GM18909 (cell line): ENCODE measurements at regions not wholly inside any gene's neighbourhood (a gene's known extent, or its start where the extent isn't known, plus 50 kb on each side); places are given as distances from the start of the nearest gene placed in this dataset.

Experiments used
- ATAC-seq: cut with Tn5 transposase; IDR thresholded peaks from one replicate; pipeline ENCODE4 v1.9.1; 2021; ENCODE audit warnings: mild to moderate bottlenecking; ENCODE audit not compliant: unreplicated experiment, poor library complexity

DNA sequence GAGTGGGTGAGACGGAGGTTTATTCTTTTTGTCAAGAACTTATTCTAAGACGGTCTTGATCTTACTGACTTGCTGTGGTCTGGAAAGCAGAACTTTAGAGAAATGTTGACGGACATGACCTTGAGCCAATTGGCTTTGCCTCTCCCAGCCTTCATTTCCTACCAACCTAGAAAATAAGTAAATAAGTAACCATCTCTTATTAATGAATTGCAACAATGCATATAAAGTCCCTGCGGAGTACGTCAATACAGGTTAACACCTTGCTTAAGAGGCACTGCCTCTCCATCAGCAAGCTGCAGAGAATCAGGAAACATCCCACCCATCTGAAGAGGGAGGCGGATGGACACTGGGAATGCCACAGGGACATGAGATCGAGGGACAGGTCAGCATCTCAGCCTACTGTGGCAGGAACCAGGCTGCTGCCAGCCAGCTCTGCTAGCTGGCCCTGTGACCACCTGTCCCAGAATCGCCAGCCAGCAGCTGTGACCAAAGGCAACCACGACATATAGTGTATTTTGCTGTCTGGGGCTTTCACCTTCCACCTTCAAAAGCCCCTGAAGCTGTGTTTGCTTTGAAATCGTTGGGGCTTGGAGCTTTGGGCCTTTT is 208.3 kb downstream of the BCL11B start:
- no peak for ATAC-seq

DNA sequence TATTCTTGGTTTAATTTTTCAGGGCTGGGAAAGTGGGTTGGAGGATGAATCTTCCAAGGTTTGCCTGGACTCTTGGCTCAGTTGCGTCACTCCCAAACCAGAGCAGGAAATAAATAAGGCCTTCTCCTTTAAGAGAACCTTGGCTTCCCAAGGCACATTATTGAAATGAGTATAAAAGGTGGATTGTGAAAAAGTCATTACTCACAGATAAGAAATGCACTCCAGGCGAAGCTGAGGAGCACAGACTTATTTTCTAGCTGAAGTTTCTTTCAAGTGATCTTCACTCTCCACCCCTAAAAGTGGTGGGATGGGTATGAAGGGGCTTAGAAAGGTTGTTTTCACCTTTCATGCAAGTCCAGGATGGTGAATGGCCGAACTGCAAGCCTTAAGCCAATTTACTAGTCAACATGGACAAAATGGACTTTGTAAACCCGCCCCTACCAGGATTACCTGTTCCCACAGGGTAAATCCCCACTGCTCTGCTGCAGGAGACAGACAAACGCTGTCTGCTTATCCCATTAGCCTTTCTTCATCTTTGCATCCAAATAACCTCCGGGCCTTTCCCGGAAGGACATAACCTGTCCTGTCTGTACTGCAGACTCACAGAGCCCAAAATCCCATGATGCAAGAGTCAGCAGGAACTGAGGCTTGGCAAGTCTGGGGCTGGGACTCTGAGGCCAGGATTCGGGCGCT is 207.6 kb downstream of the BCL11B start:
- ATAC-seq: no peak

DNA sequence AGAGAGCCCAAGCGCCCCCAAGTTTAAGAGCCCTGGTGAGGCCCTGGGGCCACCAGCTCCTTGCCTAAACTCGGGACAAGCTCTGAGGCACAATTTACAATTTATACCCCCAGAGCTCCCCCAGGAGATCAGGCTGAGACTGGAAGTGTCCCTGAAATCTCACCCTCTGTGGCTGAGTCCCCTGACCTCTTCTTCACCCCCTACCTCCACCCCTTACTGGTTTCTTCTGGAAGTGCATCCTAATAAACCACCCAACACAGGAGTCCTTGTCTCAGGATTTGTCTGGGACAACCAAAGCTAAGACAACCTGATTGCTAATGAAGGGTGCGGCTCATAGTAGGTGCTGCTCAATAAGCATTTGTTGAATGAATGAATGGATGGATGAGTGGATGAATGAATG is 206.4 kb downstream of the BCL11B start:
- ATAC-seq: no peak

DNA sequence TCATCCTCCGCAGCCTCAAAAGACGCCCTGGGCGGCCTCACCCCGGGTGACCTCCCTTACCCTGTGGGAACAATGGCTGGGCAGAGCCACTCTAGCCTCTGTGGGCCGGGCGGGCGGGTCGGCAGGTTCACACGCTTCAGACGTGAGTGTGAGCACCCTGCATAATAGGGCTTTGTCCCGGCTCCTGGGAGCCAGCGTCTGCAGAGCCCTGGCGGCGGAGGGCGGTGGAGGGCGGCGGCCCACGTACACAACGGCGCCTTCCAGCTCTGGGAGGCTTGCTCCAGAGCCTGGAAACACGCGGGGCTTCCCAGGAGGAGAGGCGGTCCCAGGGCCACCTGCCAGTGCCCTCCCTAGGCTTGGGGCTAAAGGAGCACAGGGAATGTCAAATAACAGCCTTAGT is 205.6 kb downstream of the BCL11B start:
- ATAC-seq: no peak

DNA sequence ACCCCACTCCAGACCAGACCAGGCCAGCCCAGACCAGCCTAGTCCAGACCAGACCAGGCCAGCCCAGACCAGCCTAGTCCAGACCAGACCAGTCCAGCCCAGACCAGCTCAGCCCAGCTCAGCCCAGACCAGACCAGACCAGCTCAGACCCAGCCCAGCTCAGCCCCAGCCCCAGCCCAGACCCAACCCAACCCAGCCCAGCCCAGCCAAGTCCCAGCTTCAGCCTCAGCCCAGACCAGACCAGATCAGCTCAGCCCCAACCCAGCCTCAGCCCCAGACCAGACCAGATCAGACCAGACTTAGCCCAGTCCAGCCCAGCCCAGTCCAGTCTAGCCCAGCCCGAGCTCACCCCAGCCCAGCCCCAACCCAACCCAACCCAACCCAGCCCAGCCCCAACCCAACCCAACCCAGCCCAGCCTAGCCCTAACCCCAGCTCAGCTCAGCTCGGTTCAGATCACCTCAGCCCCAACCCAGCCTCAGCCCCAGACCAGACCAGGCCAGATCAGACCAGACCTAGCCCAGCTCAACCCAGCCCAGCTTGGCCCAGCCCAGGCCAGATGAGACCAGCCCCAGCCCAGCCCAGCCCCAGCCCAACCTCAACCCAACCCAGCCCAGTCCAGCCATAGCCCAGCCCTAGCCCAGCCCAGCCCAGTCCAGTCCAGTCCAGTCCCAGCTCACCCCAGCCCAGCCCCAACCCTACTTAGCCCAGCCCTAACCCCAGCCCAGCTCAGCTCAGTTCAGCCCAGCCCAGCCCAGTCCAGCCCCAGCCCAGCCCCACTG is 204.7 kb downstream of the BCL11B start:
- no peak for ATAC-seq

DNA sequence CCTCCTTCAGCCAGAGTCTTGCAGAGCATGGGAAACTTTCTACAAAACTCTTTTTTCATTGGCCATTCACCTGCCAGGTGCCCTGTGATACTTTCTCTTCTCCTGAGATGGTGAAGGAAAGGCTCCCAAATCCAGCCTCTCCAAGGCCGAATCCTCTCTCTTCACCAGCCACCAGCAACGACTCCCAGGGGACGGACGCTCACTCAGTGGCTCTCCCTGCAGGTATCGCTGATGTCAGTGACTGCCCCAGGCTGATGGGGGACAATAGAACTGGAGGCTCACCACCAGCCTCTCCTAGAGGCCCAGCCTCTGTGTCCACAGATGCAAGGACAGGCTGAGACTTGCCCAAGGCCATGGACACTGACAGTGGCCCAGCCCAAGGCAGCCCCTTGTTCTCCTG is 204.1 kb downstream of the BCL11B start:
- ATAC-seq: no peak

DNA sequence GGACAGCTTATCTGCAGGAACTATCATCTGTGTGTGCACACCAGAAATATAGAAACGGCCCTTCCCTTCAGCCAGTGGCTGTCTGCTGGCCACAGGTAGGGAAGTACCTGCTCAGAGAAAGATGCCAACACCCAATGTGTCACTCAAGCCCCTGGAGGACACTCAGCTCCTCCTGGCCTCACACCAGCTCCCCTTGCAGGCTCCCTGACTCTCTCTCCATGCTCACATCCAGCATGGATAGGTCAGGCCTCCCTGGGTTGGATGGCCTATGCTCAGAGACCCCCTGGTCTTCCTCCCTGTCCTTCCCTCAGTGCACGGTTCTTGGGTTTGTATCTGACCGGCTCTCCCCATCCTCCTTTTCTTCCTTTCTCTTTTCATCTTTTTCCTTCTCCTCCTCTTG is 202.1 kb downstream of the BCL11B start:
- no peak for ATAC-seq

DNA sequence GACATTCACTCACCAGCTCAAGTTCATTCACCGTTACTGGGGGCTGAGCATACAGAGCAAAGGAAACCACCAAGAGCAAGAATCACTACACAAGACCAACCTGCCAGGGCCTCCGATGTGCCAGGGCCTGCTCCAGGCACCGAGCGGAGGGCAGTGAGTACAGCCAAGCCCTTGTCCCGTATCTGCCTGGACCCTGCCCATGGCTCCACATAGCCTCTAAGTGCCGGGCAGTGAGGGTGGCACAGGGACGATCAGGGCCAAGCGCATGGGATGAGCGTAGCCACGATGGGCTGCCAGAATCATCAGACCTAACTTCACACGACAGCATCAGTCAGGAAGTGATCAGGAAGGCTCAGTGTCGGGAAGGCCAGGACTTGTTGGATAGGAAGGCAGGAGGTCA is 199.6 kb downstream of the BCL11B start:
- no peak for ATAC-seq

DNA sequence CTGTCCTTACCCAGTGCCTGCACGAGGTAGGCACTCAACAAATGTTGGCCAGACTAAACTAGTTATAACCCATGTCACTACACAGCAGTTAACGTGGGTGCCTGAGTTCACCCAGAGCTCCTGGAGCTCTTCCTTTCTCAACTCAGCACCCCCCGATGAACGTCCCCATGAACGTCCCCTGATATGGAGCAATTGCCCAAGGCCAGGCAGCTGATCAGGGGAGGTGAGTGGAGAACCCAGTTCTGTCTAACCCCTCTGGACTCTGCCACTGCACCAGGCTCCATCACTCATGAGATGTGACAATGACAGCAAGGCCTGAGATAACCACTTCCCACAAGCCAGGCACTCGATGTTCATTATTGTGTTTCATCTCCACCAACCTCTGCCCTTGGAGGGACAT is 199.0 kb downstream of the BCL11B start:
- ATAC-seq: no peak

DNA sequence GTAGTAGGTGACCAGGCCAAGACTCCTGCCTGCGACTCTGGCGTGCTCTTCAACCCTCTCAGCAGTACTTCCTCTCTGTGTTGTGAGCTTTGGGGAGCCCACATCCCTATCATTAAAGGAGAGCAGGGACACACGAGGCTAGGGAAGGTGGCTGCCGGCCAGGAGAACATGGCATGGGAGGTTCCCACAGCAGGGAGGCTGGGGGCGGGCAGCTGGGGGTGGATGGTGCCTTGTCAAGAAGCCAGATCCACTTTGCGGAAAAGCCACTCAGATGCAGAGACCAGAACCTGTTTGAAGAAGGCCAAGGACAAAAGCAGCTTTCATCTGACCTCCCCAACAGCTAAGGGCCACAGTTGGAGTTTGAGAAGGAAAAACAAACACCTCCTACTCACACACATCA is 198.6 kb downstream of the BCL11B start:
- no peak for ATAC-seq

DNA sequence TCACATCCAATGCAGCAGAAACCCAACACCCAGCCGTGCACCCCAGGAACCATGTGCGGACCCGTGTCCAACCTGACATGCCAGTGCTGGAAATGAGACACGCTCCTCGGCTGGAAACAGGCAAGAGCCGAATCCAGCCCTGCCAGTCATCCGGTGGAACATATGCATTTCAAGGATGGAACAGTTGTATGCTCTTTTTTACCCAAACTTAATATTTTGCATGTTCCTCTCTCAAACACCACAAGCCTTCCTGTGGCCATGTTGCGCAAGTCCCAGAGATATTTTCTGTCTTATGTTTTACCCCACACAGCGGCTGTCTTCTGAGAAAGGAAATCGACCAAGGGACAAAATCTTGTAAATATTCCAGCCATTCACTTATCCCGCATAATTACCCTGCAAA is 196.9 kb downstream of the BCL11B start:
- no peak for ATAC-seq

DNA sequence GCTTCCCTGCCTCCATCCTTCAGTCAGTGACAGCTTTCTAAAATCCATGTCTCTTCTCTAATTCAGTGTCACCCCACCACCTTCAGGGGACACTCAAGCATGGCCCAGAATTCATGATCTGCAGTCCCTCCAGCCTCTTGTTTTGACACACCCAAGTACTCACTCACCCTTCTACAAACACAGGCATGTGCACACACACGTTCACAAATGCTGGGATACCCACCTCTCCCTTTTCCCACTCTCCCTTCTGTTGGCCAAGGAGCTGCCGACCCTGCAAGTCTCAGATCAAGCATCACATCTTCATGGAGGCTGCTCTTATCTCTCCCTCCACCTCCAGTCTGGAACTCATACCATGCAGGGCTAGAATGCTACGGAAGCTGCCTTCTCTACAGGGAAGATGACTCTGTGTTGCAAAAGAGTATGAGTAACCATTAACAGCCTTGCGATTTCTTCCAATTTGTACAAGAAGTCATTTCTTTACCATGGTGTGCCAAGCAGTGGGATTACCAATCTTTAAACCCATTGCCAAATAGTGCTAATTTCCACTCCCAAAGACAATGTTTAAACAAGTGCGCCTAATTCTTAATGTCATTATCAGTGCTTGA is 196.1 kb downstream of the BCL11B start:
- ATAC-seq: no peak

DNA sequence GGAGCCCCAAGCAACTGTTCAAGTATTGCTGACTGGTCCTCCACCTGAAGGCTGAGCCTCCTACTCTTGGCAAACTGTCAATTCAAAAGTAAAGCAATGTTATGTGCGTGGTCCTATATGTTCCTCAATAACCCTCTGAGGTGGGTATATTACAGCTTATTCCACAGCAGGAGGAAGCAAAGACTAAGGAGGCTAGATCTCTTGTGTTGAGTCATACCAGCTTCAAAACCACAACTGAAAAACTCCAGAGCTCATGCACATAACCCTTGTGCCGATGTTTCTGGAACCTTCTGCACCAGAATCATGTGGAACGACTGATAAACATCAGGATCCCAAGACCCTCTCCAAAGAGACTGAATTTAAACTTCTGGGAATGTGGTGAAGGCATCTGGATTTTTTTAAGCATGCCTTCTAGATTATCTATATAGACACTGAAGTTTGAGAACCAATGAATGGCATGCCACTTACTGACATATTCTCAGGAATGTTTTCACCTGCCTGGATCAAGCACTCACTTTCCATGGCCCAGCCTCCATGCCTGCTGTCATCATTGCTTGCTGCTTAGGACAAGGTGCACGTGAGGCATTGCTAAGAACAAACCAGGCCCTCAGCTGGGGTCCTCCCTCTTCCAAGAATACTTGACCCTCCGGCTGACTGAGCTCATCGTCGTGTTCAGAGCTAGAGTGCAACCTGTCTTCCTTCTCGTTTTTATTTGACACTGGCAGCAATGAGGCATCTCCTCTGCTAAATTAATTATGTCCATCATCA is 194.7 kb downstream of the BCL11B start:
- no peak for ATAC-seq

DNA sequence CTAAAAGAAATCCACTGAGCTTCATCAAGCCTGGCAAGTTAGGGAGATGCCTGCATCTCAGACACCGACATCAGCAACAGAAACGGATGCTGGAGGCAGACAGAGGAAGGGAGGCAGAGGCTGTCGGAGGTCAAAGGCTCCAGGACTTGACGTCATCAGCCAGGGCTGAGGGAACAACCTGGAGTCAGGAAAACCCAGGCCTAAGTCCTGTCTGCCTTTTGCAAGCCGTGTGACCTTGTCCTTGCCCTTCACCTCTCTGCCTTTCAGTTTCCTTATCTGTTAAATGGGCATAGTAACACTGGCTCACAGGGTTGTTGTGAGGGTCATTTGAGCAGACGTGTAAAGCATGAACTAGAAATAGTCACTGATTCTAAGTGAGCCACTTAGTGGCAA is 194.2 kb downstream of the BCL11B start:
- no peak for ATAC-seq

DNA sequence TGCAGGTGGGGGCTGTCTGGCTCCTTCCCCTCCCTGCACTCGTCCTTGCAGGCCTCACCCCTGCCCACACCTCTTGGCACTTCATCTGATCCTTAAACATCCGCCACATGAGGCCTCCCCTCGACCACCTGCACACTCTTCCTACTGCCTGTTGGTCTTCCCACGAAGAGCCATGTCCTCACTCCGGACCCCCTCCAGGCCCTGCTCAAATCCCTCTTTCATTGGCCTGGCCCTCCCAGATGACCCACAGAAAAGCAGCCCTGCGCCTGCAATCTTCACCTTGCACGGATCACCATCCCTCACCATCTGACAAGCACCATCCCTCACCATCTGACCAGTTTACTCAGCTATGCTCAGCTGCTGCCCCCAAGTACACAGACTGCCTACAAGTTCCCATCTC is 193.6 kb downstream of the BCL11B start:
- ATAC-seq: no peak

DNA sequence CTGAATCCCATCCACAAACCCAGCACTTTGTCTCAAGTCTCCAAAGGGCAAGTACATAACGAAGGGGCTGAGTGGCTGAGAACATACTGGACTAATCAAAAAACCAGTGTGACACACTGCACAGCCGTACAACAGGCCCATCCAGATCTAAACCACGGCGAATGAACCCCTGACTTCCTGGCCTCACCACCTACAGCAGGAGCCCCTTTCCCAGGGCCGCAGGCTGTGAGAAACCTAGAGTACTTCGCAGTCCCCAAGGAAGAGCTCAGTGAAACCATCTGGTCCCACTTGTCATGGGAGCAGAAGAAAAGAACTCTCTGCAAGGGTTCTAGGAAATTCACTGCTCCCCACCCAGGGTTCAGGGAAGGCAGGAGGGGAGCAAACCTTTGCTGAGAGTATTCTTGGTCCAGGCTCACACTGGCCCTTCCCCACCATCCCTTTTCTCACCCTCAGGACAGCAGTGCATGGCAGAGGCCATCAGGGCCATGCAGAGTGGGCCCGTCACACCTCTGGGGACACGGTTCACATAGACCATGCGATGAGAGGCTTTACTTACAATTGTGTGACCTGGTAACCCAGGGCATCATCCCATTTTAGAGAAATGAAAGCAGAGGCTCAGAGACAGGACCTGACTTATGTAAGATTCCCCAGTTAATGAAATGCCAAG is 192.8 kb downstream of the BCL11B start:
- no peak for ATAC-seq

DNA sequence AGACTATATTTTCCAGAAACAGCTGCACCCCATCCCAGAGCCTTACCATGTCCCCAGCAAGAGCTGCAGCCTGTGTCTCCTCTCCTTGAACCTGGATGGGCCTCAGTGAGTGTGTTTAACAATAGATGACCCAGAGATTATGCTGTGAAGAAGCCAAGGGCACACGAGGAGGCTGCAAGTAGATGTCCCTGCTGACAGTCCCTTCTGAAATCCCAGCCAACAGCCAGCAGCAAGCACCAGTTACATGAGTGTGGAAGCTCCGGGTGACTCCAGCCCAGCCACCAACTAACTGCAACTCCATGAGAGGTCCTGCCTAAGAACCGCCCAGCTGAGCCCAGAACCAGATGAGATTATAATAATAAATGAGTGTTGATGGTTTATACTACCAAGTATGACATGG is 191.7 kb downstream of the BCL11B start:
- ATAC-seq: no peak

DNA sequence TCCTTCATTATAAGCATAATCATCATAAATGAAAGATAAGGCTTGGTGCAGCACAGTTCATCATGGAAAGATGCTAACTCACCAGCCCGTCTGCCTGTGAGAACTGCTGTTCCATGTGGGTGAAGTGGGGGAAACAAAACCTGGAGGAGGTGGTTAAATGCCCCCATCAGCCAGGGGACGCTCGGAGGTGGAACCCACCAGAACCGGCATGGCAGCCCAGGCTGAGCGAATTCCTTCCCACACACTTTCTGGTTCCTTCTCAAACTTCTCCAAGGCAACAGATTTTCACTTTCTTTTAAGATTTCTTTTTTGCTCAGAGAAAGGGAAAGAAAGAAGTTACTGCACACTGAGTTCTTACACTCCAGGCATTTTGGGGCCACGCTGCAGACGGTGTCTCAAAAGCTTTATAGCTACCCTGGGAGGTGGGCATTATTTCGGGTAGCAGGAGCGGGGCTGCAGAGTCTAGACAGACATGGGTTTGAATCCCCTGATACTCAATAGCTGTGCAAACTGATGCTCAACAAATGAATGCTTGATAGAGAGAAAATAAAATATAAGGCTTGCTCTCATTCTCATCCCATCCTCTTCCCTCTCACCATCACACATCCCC is 190.7 kb downstream of the BCL11B start:
- no peak for ATAC-seq

DNA sequence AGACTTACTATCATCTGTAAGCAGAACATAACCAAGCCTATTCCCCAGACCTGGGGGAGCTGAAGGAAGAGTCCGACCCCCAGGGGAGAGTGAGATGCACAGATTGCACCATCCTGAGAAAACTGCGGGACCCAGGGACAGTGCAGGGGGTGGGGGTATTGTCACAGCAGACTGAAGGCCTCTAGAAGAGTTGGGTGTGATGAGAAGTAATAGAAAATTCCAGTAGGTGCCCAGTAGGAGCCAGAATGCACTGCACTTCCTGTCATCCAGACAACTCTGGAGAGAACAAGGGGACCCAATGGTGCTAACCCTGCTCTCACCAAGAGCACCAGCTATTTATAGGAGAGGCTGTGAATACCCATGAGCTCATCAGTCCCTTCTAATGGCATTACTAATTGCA is 190.1 kb downstream of the BCL11B start:
- ATAC-seq: no peak
